ENCODE measurements at regions not wholly inside any gene's neighbourhood (a gene's known extent, or its start where the extent isn't known, plus 50 kb on each side); places are given as distances from the start of the nearest gene placed in this dataset.

- no peak for TF ChIP-seq MAZ (IDR thresholded peaks at IDR 0.05; ENCODE audit: borderline replicate concordance, low read depth, low read length)
- TF ChIP-seq CEBPB (IDR thresholded peaks at IDR 0.05; ENCODE audit: low read depth, low read length), result no peak
- TF ChIP-seq, protein P1, sequence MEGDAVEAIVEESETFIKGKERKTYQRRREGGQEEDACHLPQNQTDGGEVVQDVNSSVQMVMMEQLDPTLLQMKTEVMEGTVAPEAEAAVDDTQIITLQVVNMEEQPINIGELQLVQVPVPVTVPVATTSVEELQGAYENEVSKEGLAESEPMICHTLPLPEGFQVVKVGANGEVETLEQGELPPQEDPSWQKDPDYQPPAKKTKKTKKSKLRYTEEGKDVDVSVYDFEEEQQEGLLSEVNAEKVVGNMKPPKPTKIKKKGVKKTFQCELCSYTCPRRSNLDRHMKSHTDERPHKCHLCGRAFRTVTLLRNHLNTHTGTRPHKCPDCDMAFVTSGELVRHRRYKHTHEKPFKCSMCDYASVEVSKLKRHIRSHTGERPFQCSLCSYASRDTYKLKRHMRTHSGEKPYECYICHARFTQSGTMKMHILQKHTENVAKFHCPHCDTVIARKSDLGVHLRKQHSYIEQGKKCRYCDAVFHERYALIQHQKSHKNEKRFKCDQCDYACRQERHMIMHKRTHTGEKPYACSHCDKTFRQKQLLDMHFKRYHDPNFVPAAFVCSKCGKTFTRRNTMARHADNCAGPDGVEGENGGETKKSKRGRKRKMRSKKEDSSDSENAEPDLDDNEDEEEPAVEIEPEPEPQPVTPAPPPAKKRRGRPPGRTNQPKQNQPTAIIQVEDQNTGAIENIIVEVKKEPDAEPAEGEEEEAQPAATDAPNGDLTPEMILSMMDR (conservative IDR thresholded peaks at IDR 0.05; ENCODE audit: low read depth, low read length), result no peak
- TF ChIP-seq USF2 (IDR thresholded peaks at IDR 0.05; ENCODE audit: low read depth, low read length), result no peak
- no peak for TF ChIP-seq POLR2A (IDR thresholded peaks at IDR 0.05; ENCODE audit: low read depth, low read length)
- no peak for TF ChIP-seq RAD21 (IDR thresholded peaks at IDR 0.05; ENCODE audit: low read length)
These were observed 399.3 kb upstream of the RGMA start for GRCh38 chr15:93488296-93488713.
